ENCODE measurements at regions not wholly inside any gene's neighbourhood (a gene's known extent, or its start where the extent isn't known, plus 50 kb on each side); places are given as distances from the start of the nearest gene placed in this dataset.

- TF ChIP-seq, protein P1, sequence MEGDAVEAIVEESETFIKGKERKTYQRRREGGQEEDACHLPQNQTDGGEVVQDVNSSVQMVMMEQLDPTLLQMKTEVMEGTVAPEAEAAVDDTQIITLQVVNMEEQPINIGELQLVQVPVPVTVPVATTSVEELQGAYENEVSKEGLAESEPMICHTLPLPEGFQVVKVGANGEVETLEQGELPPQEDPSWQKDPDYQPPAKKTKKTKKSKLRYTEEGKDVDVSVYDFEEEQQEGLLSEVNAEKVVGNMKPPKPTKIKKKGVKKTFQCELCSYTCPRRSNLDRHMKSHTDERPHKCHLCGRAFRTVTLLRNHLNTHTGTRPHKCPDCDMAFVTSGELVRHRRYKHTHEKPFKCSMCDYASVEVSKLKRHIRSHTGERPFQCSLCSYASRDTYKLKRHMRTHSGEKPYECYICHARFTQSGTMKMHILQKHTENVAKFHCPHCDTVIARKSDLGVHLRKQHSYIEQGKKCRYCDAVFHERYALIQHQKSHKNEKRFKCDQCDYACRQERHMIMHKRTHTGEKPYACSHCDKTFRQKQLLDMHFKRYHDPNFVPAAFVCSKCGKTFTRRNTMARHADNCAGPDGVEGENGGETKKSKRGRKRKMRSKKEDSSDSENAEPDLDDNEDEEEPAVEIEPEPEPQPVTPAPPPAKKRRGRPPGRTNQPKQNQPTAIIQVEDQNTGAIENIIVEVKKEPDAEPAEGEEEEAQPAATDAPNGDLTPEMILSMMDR (IDR thresholded peaks at IDR 0.05): no peak
- no peak for TF ChIP-seq POLR2A (IDR thresholded peaks at IDR 0.05)
- TF ChIP-seq EP300 (IDR thresholded peaks at IDR 0.05): no peak
These were observed 217.0 kb upstream of the ZNF521 start for GRCh38 chr18:25568986-25569385.

Data from ovary (tissue), 3 donors.